ENCODE measurements at regions not wholly inside any gene's neighbourhood (a gene's known extent, or its start where the extent isn't known, plus 50 kb on each side); places are given as distances from the start of the nearest gene placed in this dataset.
"Not testable (repeated sequence)": the region's sequence is repeated elsewhere in the genome, so short reads cannot be mapped to it uniquely, and the experiment has no call there.

GRCh38 chr3:25844891-25845290, 55.0 kb downstream of the OXSM start:
- H3K9ac ChIP-seq (ENCODE audit: low read length): no peak overlapping the region
- H3K9me3 ChIP-seq (ENCODE audit: low read length): no peaks in the 10 kb centered on the region
- no peaks in the 10 kb centered on the region for H3K36me3 ChIP-seq (ENCODE audit: insufficient read depth, low read length)
- peaks cover 4% of the 10 kb centered on the region for H3K4me1 ChIP-seq (ENCODE audit: insufficient read depth, low read length)
- H3K27me3 ChIP-seq (ENCODE audit: control insufficient read depth in 1 of 2, insufficient read depth in 2 of 2, low read length in 2 of 2): no peaks in the 10 kb centered on the region
- H3K4me3 ChIP-seq (ENCODE audit: low read depth in 1 of 2, low read length in 2 of 2): no peak overlapping the region
- no peak overlapping the region for H3K27ac ChIP-seq (ENCODE audit: low read depth, low read length)

- Histone ChIP-seq H3K4me3 (ENCODE audit: low read depth in 1 of 2, low read length in 2 of 2) (no peak overlapping the region), H3K9me3 (ENCODE audit: low read length) (no peaks in the 10 kb centered on the region), H3K9ac (ENCODE audit: low read length) (no peak overlapping the region)
These were observed 56.4 kb downstream of the OXSM start for GRCh38 chr3:25846282-25846681.

GRCh38 chr3:25849091-25849490, 59.2 kb downstream of the OXSM start:
- Histone ChIP-seq H3K36me3 (ENCODE audit: insufficient read depth, low read length) (no peaks in the 10 kb centered on the region), H3K27ac (ENCODE audit: low read depth, low read length) (no peak overlapping the region), H3K27me3 (ENCODE audit: control insufficient read depth in 1 of 2, insufficient read depth in 2 of 2, low read length in 2 of 2) (no peaks in the 10 kb centered on the region), H3K9ac (ENCODE audit: low read length) (no peak overlapping the region), H3K4me1 (ENCODE audit: insufficient read depth, low read length) (peaks cover 12% of the 10 kb centered on the region), H3K4me3 (ENCODE audit: low read depth in 1 of 2, low read length in 2 of 2) (no peak overlapping the region), H3K9me3 (ENCODE audit: low read length) (no peaks in the 10 kb centered on the region)

More at GRCh38 chr3:25846282-25846681, 56.4 kb downstream of the OXSM start:
- H3K27me3 ChIP-seq (ENCODE audit: control insufficient read depth in 1 of 2, insufficient read depth in 2 of 2, low read length in 2 of 2): no peaks in the 10 kb centered on the region
- peaks cover 4% of the 10 kb centered on the region for H3K4me1 ChIP-seq (ENCODE audit: insufficient read depth, low read length)
- H3K27ac ChIP-seq (ENCODE audit: low read depth, low read length): no peak overlapping the region
- H3K36me3 ChIP-seq (ENCODE audit: insufficient read depth, low read length): no peaks in the 10 kb centered on the region

GRCh38 chr3:25849641-25850385, 59.9 kb downstream of the OXSM start:
- Histone ChIP-seq H3K27ac (ENCODE audit: low read depth, low read length) (no peak overlapping the region), H3K36me3 (ENCODE audit: insufficient read depth, low read length) (no peaks in the 10 kb centered on the region), H3K9ac (ENCODE audit: low read length) (no peak overlapping the region), H3K9me3 (ENCODE audit: low read length) (no peaks in the 10 kb centered on the region), H3K4me3 (ENCODE audit: low read depth in 1 of 2, low read length in 2 of 2) (no peak overlapping the region), H3K27me3 (ENCODE audit: control insufficient read depth in 1 of 2, insufficient read depth in 2 of 2, low read length in 2 of 2) (no peaks in the 10 kb centered on the region), H3K4me1 (ENCODE audit: insufficient read depth, low read length) (peaks cover 18% of the 10 kb centered on the region)

- H3K9me3 ChIP-seq (ENCODE audit: low read length); H3K27ac ChIP-seq (ENCODE audit: low read depth, low read length): not testable (repeated sequence)
- H3K4me1 ChIP-seq (ENCODE audit: insufficient read depth, low read length): peaks cover 18% of the 10 kb centered on the region
These were observed 61.9 kb downstream of the OXSM start for GRCh38 chr3:25851693-25852259.

GRCh38 chr3:25854214-25854613, 64.3 kb downstream of the OXSM start:
- no peak overlapping the region for H3K27ac ChIP-seq (ENCODE audit: low read depth, low read length)
- H3K9ac ChIP-seq (ENCODE audit: low read length): no peak overlapping the region
- no peaks in the 10 kb centered on the region for H3K27me3 ChIP-seq (ENCODE audit: control insufficient read depth in 1 of 2, insufficient read depth in 2 of 2, low read length in 2 of 2)
- H3K36me3 ChIP-seq (ENCODE audit: insufficient read depth, low read length): no peaks in the 10 kb centered on the region
- H3K4me1 ChIP-seq (ENCODE audit: insufficient read depth, low read length): peaks cover 18% of the 10 kb centered on the region
- H3K4me3 ChIP-seq (ENCODE audit: low read depth in 1 of 2, low read length in 2 of 2): no peak overlapping the region
- H3K9me3 ChIP-seq (ENCODE audit: low read length): no peaks in the 10 kb centered on the region

More at GRCh38 chr3:25851693-25852259, 61.9 kb downstream of the OXSM start:
- H3K27me3 ChIP-seq (ENCODE audit: control insufficient read depth in 1 of 2, insufficient read depth in 2 of 2, low read length in 2 of 2); H3K4me3 ChIP-seq (ENCODE audit: low read depth in 1 of 2, low read length in 2 of 2); H3K9ac ChIP-seq (ENCODE audit: low read length); H3K36me3 ChIP-seq (ENCODE audit: insufficient read depth, low read length): not testable (repeated sequence)

- no peak overlapping the region for H3K27ac ChIP-seq (ENCODE audit: low read depth, low read length)
- H3K36me3 ChIP-seq (ENCODE audit: insufficient read depth, low read length): no peaks in the 10 kb centered on the region
- no peak overlapping the region for H3K4me3 ChIP-seq (ENCODE audit: low read depth in 1 of 2, low read length in 2 of 2)
- H3K9me3 ChIP-seq (ENCODE audit: low read length): no peaks in the 10 kb centered on the region
- H3K27me3 ChIP-seq (ENCODE audit: control insufficient read depth in 1 of 2, insufficient read depth in 2 of 2, low read length in 2 of 2): no peaks in the 10 kb centered on the region
- H3K4me1 ChIP-seq (ENCODE audit: insufficient read depth, low read length): peaks cover 15% of the 10 kb centered on the region
- no peak overlapping the region for H3K9ac ChIP-seq (ENCODE audit: low read length)
These were observed 64.7 kb downstream of the OXSM start for GRCh38 chr3:25854635-25855034.

- H3K27me3 ChIP-seq (ENCODE audit: control insufficient read depth in 1 of 2, insufficient read depth in 2 of 2, low read length in 2 of 2): no peaks in the 10 kb centered on the region
- no peaks in the 10 kb centered on the region for H3K9me3 ChIP-seq (ENCODE audit: low read length)
- no peak overlapping the region for H3K4me3 ChIP-seq (ENCODE audit: low read depth in 1 of 2, low read length in 2 of 2)
- no peaks in the 10 kb centered on the region for H3K36me3 ChIP-seq (ENCODE audit: insufficient read depth, low read length)
- H3K27ac ChIP-seq (ENCODE audit: low read depth, low read length): no peak overlapping the region
- no peak overlapping the region for H3K9ac ChIP-seq (ENCODE audit: low read length)
- H3K4me1 ChIP-seq (ENCODE audit: insufficient read depth, low read length): peaks cover 14% of the 10 kb centered on the region
These were observed 65.4 kb downstream of the OXSM start for GRCh38 chr3:25855266-25855784.

GRCh38 chr3:25856902-25857518, 67.1 kb downstream of the OXSM start:
- H3K4me1 ChIP-seq (ENCODE audit: insufficient read depth, low read length): peaks cover 14% of the 10 kb centered on the region
- H3K9ac ChIP-seq (ENCODE audit: low read length): no peak overlapping the region
- H3K36me3 ChIP-seq (ENCODE audit: insufficient read depth, low read length): no peaks in the 10 kb centered on the region
- H3K27me3 ChIP-seq (ENCODE audit: control insufficient read depth in 1 of 2, insufficient read depth in 2 of 2, low read length in 2 of 2): no peaks in the 10 kb centered on the region
- no peaks in the 10 kb centered on the region for H3K9me3 ChIP-seq (ENCODE audit: low read length)
- no peak overlapping the region for H3K27ac ChIP-seq (ENCODE audit: low read depth, low read length)
- no peak overlapping the region for H3K4me3 ChIP-seq (ENCODE audit: low read depth in 1 of 2, low read length in 2 of 2)

- H3K36me3 ChIP-seq (ENCODE audit: insufficient read depth, low read length): no peaks in the 10 kb centered on the region
- no peaks in the 10 kb centered on the region for H3K27me3 ChIP-seq (ENCODE audit: control insufficient read depth in 1 of 2, insufficient read depth in 2 of 2, low read length in 2 of 2)
These were observed 71.7 kb downstream of the OXSM start for GRCh38 chr3:25861566-25861965.

GRCh38 chr3:25863011-25863415, 73.1 kb downstream of the OXSM start:
- Histone ChIP-seq H3K36me3 (ENCODE audit: insufficient read depth, low read length) (no peaks in the 10 kb centered on the region), H3K4me3 (ENCODE audit: low read depth in 1 of 2, low read length in 2 of 2) (no peak overlapping the region), H3K27me3 (ENCODE audit: control insufficient read depth in 1 of 2, insufficient read depth in 2 of 2, low read length in 2 of 2) (no peaks in the 10 kb centered on the region), H3K9me3 (ENCODE audit: low read length) (no peaks in the 10 kb centered on the region), H3K27ac (ENCODE audit: low read depth, low read length) (no peak overlapping the region), H3K4me1 (ENCODE audit: insufficient read depth, low read length) (no peaks in the 10 kb centered on the region), H3K9ac (ENCODE audit: low read length) (no peak overlapping the region)

More at GRCh38 chr3:25861566-25861965, 71.7 kb downstream of the OXSM start:
- Histone ChIP-seq H3K9me3 (ENCODE audit: low read length) (no peaks in the 10 kb centered on the region), H3K9ac (ENCODE audit: low read length) (no peak overlapping the region), H3K27ac (ENCODE audit: low read depth, low read length) (no peak overlapping the region), H3K4me3 (ENCODE audit: low read depth in 1 of 2, low read length in 2 of 2) (no peak overlapping the region), H3K4me1 (ENCODE audit: insufficient read depth, low read length) (no peaks in the 10 kb centered on the region)
